B cell (primary cell): ENCODE measurements at regions not wholly inside any gene's neighbourhood (a gene's known extent, or its start where the extent isn't known, plus 50 kb on each side); places are given as distances from the start of the nearest gene placed in this dataset.

Experiments
- ATAC-seq: fragments of 200-7000 bp; cut with Tn5 transposase; one replicate; pipeline ENCODE4 v1.10.0; 2021; ENCODE audit warnings: low read depth, mild to moderate bottlenecking, moderate number of reproducible peaks, moderate library complexity
- CTCF ChIA-PET: fragments of 350-600 bp; sonication (Branson Sonifier 250); formaldehyde crosslinking; loops from one replicate; lab custom pipeline; 2021; ENCODE audit warnings: antibody characterized with exemption, inconsistent platforms; lab: Charles Lee
- POLR2A ChIA-PET: fragments of 350-600 bp; sonication (Branson Sonifier 250); formaldehyde crosslinking; loops from one replicate; lab custom pipeline; 2021; ENCODE audit warnings: antibody characterized with exemption; lab: Charles Lee
- DNase-seq: peaks from one replicate; pipeline ENCODE4 v3.0.0; 2013
- H2AFZ ChIP-seq: 2 replicates; pipeline ENCODE4 v1.6.1; 2012; ENCODE audit warnings: mild to moderate bottlenecking, low read depth, low read length; ENCODE audit not compliant: insufficient read depth, poor library complexity, severe bottlenecking
- H3K27ac ChIP-seq, 2 donors: 1 replicate in 1 of 2; 2 replicates in 1 of 2; pipeline ENCODE4 v1.5.1; 2012 to 2013; ENCODE audit warnings: low read length in 2 of 2, mild to moderate bottlenecking in 2 of 2, moderate library complexity in 1 of 2
- H3K27me3 ChIP-seq, 4 experiments: fragments of 200-600 bp in 1 of 4; sonication (generic) in 1 of 4; replicated peaks in 1 of 4; 1 replicate in 2 of 4; 2 replicates in 2 of 4; pipeline versions ENCODE4 v1.6.1 to v1.7.0; 2013 to 2016; ENCODE audit warnings: low read length in 3 of 4, mild to moderate bottlenecking in 2 of 4, mixed read lengths in 1 of 4, moderate library complexity in 1 of 4; ENCODE audit not compliant: insufficient read depth in 4 of 4, control insufficient read depth in 3 of 4; ENCODE audit errors: control extremely low read depth in 1 of 4
- H3K36me3 ChIP-seq, 2 experiments: replicated peaks in 1 of 2; 1 replicate in 1 of 2; 2 replicates in 1 of 2; pipeline versions ENCODE4 v1.6.1 to v1.7.1; 2013; ENCODE audit warnings: low read length in 1 of 2; ENCODE audit not compliant: insufficient read depth in 2 of 2, control insufficient read depth in 1 of 2; ENCODE audit errors: control extremely low read depth in 1 of 2, extremely low read depth in 1 of 2
- H3K4me1 ChIP-seq, 2 donors: fragments of 200-600 bp in 1 of 2; sonication (generic) in 1 of 2; 1 replicate in 1 of 2; 2 replicates in 1 of 2; pipeline versions ENCODE4 v1.5.1 to v1.6.1; 2013 to 2017; ENCODE audit warnings: low read length in 2 of 2; ENCODE audit not compliant: control insufficient read depth in 2 of 2, insufficient read depth in 2 of 2
- H3K4me2 ChIP-seq: replicated peaks from 2 replicates; pipeline ENCODE3; 2012; ENCODE audit warnings: mild to moderate bottlenecking, low read depth, low read length; ENCODE audit not compliant: poor library complexity, severe bottlenecking
- H3K4me3 ChIP-seq, 5 experiments: fragments of 200-600 bp in 1 of 5; sonication (generic) in 1 of 5; 1 replicate in 3 of 5; 2 replicates in 2 of 5; pipeline versions ENCODE4 v1.5.1 to v1.7.0; 2011 to 2016; ENCODE audit warnings: low read length in 4 of 5, mild to moderate bottlenecking in 4 of 5, low read depth in 2 of 5, control low read depth in 1 of 5, moderate library complexity in 1 of 5; ENCODE audit not compliant: insufficient read depth in 1 of 5; ENCODE audit errors: control extremely low read depth in 1 of 5, extremely low read depth in 1 of 5
- H3K79me2 ChIP-seq: fragments of 200-600 bp; sonication (generic); one replicate; pipeline ENCODE4 v1.6.0; 2016; ENCODE audit warnings: low read length; ENCODE audit not compliant: control insufficient read depth, insufficient read depth
- H3K9ac ChIP-seq: fragments of 200-600 bp; sonication (generic); 2 replicates; pipeline ENCODE4 v1.6.1; 2017; ENCODE audit warnings: mild to moderate bottlenecking, low read length, moderate library complexity
- H3K9me3 ChIP-seq, 3 donors: one replicate each; pipeline versions ENCODE4 v1.6.1 to v1.7.1; 2013; ENCODE audit warnings: low read length in 2 of 3; ENCODE audit not compliant: control insufficient read depth in 2 of 3, insufficient read depth in 1 of 3; ENCODE audit errors: control extremely low read depth in 1 of 3
- H4K20me1 ChIP-seq: 2 replicates; pipeline ENCODE4 v1.6.0; 2012; ENCODE audit warnings: mild to moderate bottlenecking, low read length; ENCODE audit not compliant: insufficient read depth, control insufficient read depth, poor library complexity, severe bottlenecking
- H3K27ac Mint-ChIP-seq: one replicate; pipeline ENCODE4 v1.8.0; 2021; ENCODE audit warnings: mixed read lengths
- H3K27me3 Mint-ChIP-seq: one replicate; pipeline ENCODE4 v1.8.0; 2021; ENCODE audit warnings: mixed read lengths
- H3K4me1 Mint-ChIP-seq: one replicate; pipeline ENCODE4 v1.8.0; 2021; ENCODE audit warnings: mixed read lengths
- H3K4me3 Mint-ChIP-seq: one replicate; pipeline ENCODE4 v1.8.0; 2021; ENCODE audit warnings: mixed read lengths
- H3K9me3 Mint-ChIP-seq: one replicate; pipeline ENCODE4 v1.8.0; 2022; ENCODE audit warnings: mixed read lengths; ENCODE audit not compliant: insufficient read depth
- EZH2 ChIP-seq: IDR thresholded peaks from 2 replicates; pipeline ENCODE4 v1.6.1; 2012; ENCODE audit warnings: borderline replicate concordance, low read depth, mild to moderate bottlenecking, moderate library complexity, low read length; ENCODE audit not compliant: insufficient read depth, poor library complexity, severe bottlenecking
- WGBS: methylation state at CpG from one replicate; pipeline ENCODE4 v1.1.5; 2013; ENCODE audit warnings: missing lambda C conversion rate; ENCODE audit not compliant: insufficient coverage; 5-methylcytosine and 5-hydroxymethylcytosine counted together
- intact Hi-C: fragments of 100-400 bp; cut with micrococcal nuclease; formaldehyde crosslinking; loops from one replicate; pipeline ENCODE4 v1.10.0; 2022
- TF ChIP-seq, protein P1 (sequence below): fragments of 200-600 bp; IDR thresholded peaks from one replicate; pipeline ENCODE4 v1.8.0; 2022; ENCODE audit warnings: antibody characterized with exemption, mild to moderate bottlenecking

DNA sequence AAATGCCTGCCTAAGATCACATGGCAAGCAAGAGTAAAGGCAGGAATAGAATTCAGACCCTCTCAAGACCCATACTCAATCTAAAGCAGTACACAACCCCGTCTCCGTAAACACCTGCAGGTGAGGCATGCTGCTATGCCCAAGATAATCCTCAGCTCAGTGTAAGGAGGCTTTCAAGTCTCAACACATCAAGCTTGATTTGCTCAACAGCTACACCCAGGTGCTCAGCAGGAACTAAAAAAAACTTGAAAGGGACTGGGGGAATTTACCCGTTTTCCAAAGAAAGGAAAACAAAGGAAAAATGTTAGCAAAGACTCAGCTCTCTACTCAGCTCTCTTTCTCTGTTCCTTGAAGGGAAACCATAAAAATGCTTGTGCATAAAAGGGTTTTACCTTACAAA is 301.8 kb downstream of the C1D start:
- Mint-ChIP-seq H3K9me3 (no peaks in the 10 kb centered on the region), H3K4me3 (no peak overlapping the region), H3K4me1 (no peaks in the 10 kb centered on the region), H3K27me3 (peaks cover 9% of the 10 kb centered on the region), H3K27ac (no peak overlapping the region)
- Histone ChIP-seq H4K20me1 (no peaks in the 10 kb centered on the region), H3K9me3 (peaks cover 0 to 1% (median 0%) of the 10 kb centered on the region in 3 donors), H3K4me2 (no peak overlapping the region), H3K27me3 (peaks cover 0 to 5% (median 0%) of the 10 kb centered on the region in 4 experiments), H3K9ac (no peak overlapping the region), H3K36me3 (no peaks in the 10 kb centered on the region), H2AFZ (no peak overlapping the region), H3K4me3 (no peak overlapping the region), H3K4me1 (no peaks in the 10 kb centered on the region), H3K27ac (no peak overlapping the region), H3K79me2 (no peaks in the 10 kb centered on the region)
- no peak for ATAC-seq
- intact Hi-C loops: no loop called here
- WGBS: 100% methylated on average over 2 of the region's 3 CpGs
- ChIA-PET POLR2A (no interaction called here), CTCF (no interaction called here)
- DNase-seq: no peak
- no peak for TF ChIP-seq EZH2
- TF ChIP-seq, protein P1, sequence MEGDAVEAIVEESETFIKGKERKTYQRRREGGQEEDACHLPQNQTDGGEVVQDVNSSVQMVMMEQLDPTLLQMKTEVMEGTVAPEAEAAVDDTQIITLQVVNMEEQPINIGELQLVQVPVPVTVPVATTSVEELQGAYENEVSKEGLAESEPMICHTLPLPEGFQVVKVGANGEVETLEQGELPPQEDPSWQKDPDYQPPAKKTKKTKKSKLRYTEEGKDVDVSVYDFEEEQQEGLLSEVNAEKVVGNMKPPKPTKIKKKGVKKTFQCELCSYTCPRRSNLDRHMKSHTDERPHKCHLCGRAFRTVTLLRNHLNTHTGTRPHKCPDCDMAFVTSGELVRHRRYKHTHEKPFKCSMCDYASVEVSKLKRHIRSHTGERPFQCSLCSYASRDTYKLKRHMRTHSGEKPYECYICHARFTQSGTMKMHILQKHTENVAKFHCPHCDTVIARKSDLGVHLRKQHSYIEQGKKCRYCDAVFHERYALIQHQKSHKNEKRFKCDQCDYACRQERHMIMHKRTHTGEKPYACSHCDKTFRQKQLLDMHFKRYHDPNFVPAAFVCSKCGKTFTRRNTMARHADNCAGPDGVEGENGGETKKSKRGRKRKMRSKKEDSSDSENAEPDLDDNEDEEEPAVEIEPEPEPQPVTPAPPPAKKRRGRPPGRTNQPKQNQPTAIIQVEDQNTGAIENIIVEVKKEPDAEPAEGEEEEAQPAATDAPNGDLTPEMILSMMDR: no peak

DNA sequence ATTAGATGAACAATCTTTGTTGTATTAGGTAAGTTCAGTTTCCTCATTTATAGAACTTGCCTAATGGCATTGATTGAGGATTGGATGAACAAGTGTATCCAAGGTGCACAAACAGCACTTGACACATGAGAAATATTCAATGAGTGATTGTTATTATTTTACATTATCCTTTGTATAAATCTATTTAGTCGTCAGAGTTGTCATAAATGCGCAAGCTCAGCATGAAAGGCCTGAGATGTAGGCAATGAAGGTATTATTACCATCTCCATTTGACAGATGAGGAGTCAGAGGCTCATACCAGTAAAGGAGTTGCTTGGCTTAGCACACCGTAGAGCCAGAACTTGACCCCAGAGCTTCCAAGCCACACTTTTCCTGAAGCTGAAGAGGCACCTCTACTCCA is 291.4 kb downstream of the C1D start:
- no peak for DNase-seq
- TF ChIP-seq EZH2: no peak
- TF ChIP-seq, protein P1: no peak
- no peak for ATAC-seq
- no CpG with 5 or more reads among the region's 3 CpGs for WGBS
- H2AFZ ChIP-seq: no peak overlapping the region
- no peaks in the 10 kb centered on the region for H3K4me1 ChIP-seq
- no peaks in the 10 kb centered on the region for H3K27me3 ChIP-seq
- intact Hi-C loops: no loop called here
- no peak overlapping the region for H3K4me2 ChIP-seq
- H3K4me3 ChIP-seq: no peak overlapping the region
- Mint-ChIP-seq H3K27me3 (peaks cover 14% of the 10 kb centered on the region), H3K27ac (no peak overlapping the region), H3K4me3 (no peak overlapping the region), H3K4me1 (no peaks in the 10 kb centered on the region), H3K9me3 (no peaks in the 10 kb centered on the region)
- H4K20me1 ChIP-seq: no peaks in the 10 kb centered on the region
- peaks cover 0 to 1% (median 0%) of the 10 kb centered on the region in 3 donors for H3K9me3 ChIP-seq
- H3K27ac ChIP-seq: no peak overlapping the region
- H3K9ac ChIP-seq: no peak overlapping the region
- POLR2A ChIA-PET: no interaction called here
- no peaks in the 10 kb centered on the region for H3K79me2 ChIP-seq
- no peaks in the 10 kb centered on the region for H3K36me3 ChIP-seq
- CTCF ChIA-PET: no interaction called here
